GM23338 (cell line): ENCODE measurements at regions not wholly inside any gene's neighbourhood (a gene's known extent, or its start where the extent isn't known, plus 50 kb on each side); places are given as distances from the start of the nearest gene placed in this dataset.

Experiments used
- ATAC-seq: fragments of 200-7000 bp; cut with Tn5 transposase; 3 replicates; pipeline ENCODE4 v1.9.1; 2020
- DNase-seq: peaks from one replicate; pipeline ENCODE4 v3.0.0-alpha.2; 2015; ENCODE audit warnings: low spot score
- H2AFZ ChIP-seq: fragments of 200-600 bp; sonication (generic); 2 replicates; pipeline ENCODE4 v1.8.0; 2016; ENCODE audit warnings: antibody characterized with exemption, mild to moderate bottlenecking, moderate library complexity
- H3F3A ChIP-seq: fragments of 200-600 bp; sonication (generic); replicated peaks from 2 replicates; pipeline ENCODE4 v1.8.0; 2017; ENCODE audit warnings: antibody characterized with exemption, mixed run types, low read depth
- H3K27ac ChIP-seq: fragments of 200-600 bp; sonication (generic); 2 replicates; pipeline ENCODE4 v1.6.1; 2016; ENCODE audit warnings: low read depth
- H3K27me3 ChIP-seq: fragments of 200-600 bp; sonication (generic); 2 replicates; pipeline ENCODE4 v1.8.0; 2016; ENCODE audit warnings: mild to moderate bottlenecking, mixed run types, moderate library complexity; ENCODE audit not compliant: insufficient read depth
- H3K36me3 ChIP-seq: fragments of 200-600 bp; sonication (generic); 2 replicates; pipeline ENCODE4 v1.8.0; 2016; ENCODE audit warnings: mild to moderate bottlenecking; ENCODE audit not compliant: insufficient read depth
- H3K4me1 ChIP-seq: fragments of 200-600 bp; sonication (generic); 2 replicates; pipeline ENCODE4 v1.8.0; 2016; ENCODE audit warnings: mild to moderate bottlenecking, moderate library complexity; ENCODE audit not compliant: insufficient read depth
- H3K4me2 ChIP-seq: fragments of 200-600 bp; sonication (generic); 2 replicates; pipeline ENCODE4 v1.7.1; 2017; ENCODE audit warnings: mixed run types
- H3K4me3 ChIP-seq: fragments of 200-600 bp; sonication (generic); 2 replicates; pipeline ENCODE4 v1.6.1; 2016; ENCODE audit warnings: mixed run types
- H3K79me2 ChIP-seq: fragments of 200-600 bp; sonication (generic); replicated peaks from 2 replicates; pipeline ENCODE4 v1.8.0; 2017; ENCODE audit warnings: mild to moderate bottlenecking; ENCODE audit not compliant: insufficient read depth
- H3K9me2 ChIP-seq: fragments of 200-600 bp; sonication (generic); 2 replicates; pipeline ENCODE4 v1.8.0; 2017; ENCODE audit not compliant: insufficient read depth
- H4K20me1 ChIP-seq: fragments of 200-600 bp; sonication (generic); replicated peaks from 2 replicates; pipeline ENCODE4 v1.8.0; 2017; ENCODE audit warnings: mild to moderate bottlenecking; ENCODE audit not compliant: insufficient read depth
- H3K27ac Mint-ChIP-seq: 2 replicates; pipeline ENCODE4 v1.8.0; 2020; ENCODE audit warnings: inconsistent platforms, mild to moderate bottlenecking, moderate library complexity, mixed read lengths
- H3K27me3 Mint-ChIP-seq: 3 replicates; pipeline ENCODE4 v1.8.0; 2022; ENCODE audit warnings: low read depth, mild to moderate bottlenecking, moderate library complexity, mixed read lengths, inconsistent platforms; ENCODE audit not compliant: insufficient read depth, poor library complexity
- H3K36me3 Mint-ChIP-seq: 3 replicates; pipeline ENCODE4 v1.8.0; 2021; ENCODE audit warnings: low read depth, mild to moderate bottlenecking, inconsistent platforms, moderate library complexity, mixed read lengths
- H3K4me1 Mint-ChIP-seq: 3 replicates; pipeline ENCODE4 v1.8.0; 2020; ENCODE audit warnings: mild to moderate bottlenecking, inconsistent platforms, mixed read lengths
- H3K4me3 Mint-ChIP-seq: 3 replicates; pipeline ENCODE4 v1.8.0; 2021; ENCODE audit warnings: moderate library complexity, mild to moderate bottlenecking, inconsistent platforms, mixed read lengths
- H3K9me3 Mint-ChIP-seq: 3 replicates; pipeline ENCODE4 v1.8.0; 2020; ENCODE audit warnings: moderate library complexity, mild to moderate bottlenecking, inconsistent platforms, mixed read lengths
- CREB1 ChIP-seq: fragments of 250-450 bp; sonication (Bioruptor Pico); IDR thresholded peaks from 2 replicates; pipeline ENCODE4 v1.5.0; 2020; ENCODE audit warnings: low read depth, mild to moderate bottlenecking, moderate library complexity
- EZH2 ChIP-seq: fragments of 200-600 bp; sonication (generic); IDR thresholded peaks from one replicate; pipeline ENCODE4 v1.8.0; 2017; ENCODE audit warnings: antibody characterized with exemption, mild to moderate bottlenecking, low read depth; ENCODE audit not compliant: unreplicated experiment
- EZH2phosphoT487 ChIP-seq: fragments of 200-600 bp; sonication (generic); IDR thresholded peaks from one replicate; pipeline ENCODE4 v1.8.1; 2018; ENCODE audit warnings: antibody characterized with exemption; ENCODE audit not compliant: unreplicated experiment
- JUNB ChIP-seq: IDR thresholded peaks from one replicate; pipeline ENCODE4 v1.6.1; 2016; ENCODE audit warnings: antibody characterized with exemption; ENCODE audit not compliant: unreplicated experiment
- NANOG ChIP-seq: IDR thresholded peaks from 2 replicates; pipeline ENCODE4 v1.6.1; 2016; ENCODE audit warnings: antibody characterized with exemption, borderline replicate concordance
- POLR2AphosphoS5 ChIP-seq: IDR thresholded peaks from 2 replicates; pipeline ENCODE4 v1.6.1; 2016; ENCODE audit warnings: antibody characterized with exemption, low read depth
- REST ChIP-seq: IDR thresholded peaks from one replicate; pipeline ENCODE4 v1.6.1; 2018; ENCODE audit warnings: antibody characterized with exemption; ENCODE audit not compliant: unreplicated experiment
- STAT1 ChIP-seq: IDR thresholded peaks from one replicate; pipeline ENCODE4 v1.6.1; 2016; ENCODE audit warnings: antibody characterized with exemption; ENCODE audit not compliant: unreplicated experiment
- ZNF114 ChIP-seq: fragments of 250-450 bp; sonication (Bioruptor Pico); IDR thresholded peaks from 2 replicates; pipeline ENCODE4 v1.5.0; 2020; ENCODE audit warnings: mild to moderate bottlenecking, moderate library complexity
- ZNF331 ChIP-seq: fragments of 250-450 bp; sonication (Bioruptor Pico); IDR thresholded peaks from 2 replicates; pipeline ENCODE4 v1.5.0; 2020; ENCODE audit warnings: low read depth, mild to moderate bottlenecking, moderate library complexity
- ZNF462 ChIP-seq: fragments of 250-450 bp; sonication (Bioruptor Pico); IDR thresholded peaks from 2 replicates; pipeline ENCODE4 v1.5.0; 2020; ENCODE audit warnings: mild to moderate bottlenecking, moderate library complexity
- TF ChIP-seq, protein P1 (sequence below): IDR thresholded peaks from 2 replicates; pipeline ENCODE4 v1.6.1; 2016; ENCODE audit warnings: antibody characterized with exemption
- TF ChIP-seq, protein P2 (sequence below), 2 experiments: fragments of 200-600 bp in 1 of 2; sonication (generic) in 1 of 2; conservative IDR thresholded peaks; 2 replicates each; pipeline versions ENCODE4 v1.5.1 to v1.6.1; 2016 to 2017; ENCODE audit warnings: antibody characterized with exemption in 2 of 2, low read depth in 2 of 2, mild to moderate bottlenecking in 2 of 2, moderate library complexity in 1 of 2

DNA sequence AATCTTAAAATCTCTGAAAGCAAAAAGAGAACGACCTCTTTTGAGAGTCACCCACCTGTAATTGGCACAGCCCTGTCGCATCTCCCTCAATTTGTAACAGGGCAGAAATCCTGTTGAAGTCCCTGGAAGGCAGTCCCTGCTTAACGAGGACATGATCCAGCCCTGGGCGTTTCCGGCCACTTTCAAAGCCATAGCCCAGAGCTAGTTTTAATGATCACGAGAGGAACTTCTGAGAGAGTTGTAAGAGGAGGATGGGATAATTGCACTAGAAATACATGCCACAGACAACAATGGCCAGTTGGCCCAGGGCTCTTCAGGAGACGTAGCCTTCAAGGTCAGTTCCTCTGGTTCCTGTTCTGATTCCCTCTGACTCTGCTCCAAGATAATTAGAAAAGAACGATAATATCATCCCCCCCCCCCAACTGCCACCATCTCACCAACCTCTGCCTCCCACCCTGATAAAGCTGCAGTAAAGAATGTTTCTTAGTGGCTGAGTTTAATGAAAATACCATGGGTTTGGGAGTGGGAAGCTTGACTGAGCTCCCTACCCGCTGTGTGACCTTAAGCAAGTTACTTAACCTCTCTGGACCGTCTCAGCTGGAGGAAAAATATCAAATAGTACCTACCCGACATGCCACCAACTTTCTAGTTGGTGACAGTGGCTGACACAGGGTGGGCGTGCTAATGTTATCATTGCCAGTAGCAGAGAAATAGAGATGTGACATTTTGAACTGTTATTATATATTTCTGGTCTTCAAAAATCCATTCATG is 140.0 kb downstream of the OMA1 start:
- DNase-seq (no peak), ATAC-seq (no peak)
- Mint-ChIP-seq H3K4me1 (no peaks in the 10 kb centered on the region), H3K4me3 (no peak overlapping the region), H3K9me3 (no peaks in the 10 kb centered on the region), H3K27me3 (no peaks in the 10 kb centered on the region), H3K27ac (no peak overlapping the region), H3K36me3 (no peaks in the 10 kb centered on the region)
- Histone ChIP-seq H3K9me2 (no peaks in the 10 kb centered on the region), H2AFZ (peak overlapping the region; percentile 83; the same call in 1 of the 2 replicates), H3K27ac (no peak overlapping the region), H3K79me2 (no peaks in the 10 kb centered on the region), H3K27me3 (no peaks in the 10 kb centered on the region), H3K36me3 (no peaks in the 10 kb centered on the region), H4K20me1 (no peaks in the 10 kb centered on the region), H3K4me1 (peaks cover 4% of the 10 kb centered on the region; the same call in 1 of the 2 replicates), H3F3A (no peaks in the 10 kb centered on the region), H3K4me2 (no peak overlapping the region), H3K4me3 (no peak overlapping the region)
- no peak for TF ChIP-seq NANOG
- no peak for TF ChIP-seq POLR2AphosphoS5
- no peak for TF ChIP-seq ZNF114
- TF ChIP-seq REST = no peak
- no peak for TF ChIP-seq ZNF331 (CRISPR knock-in tag)
- TF ChIP-seq EZH2phosphoT487 = no peak
- no peak for TF ChIP-seq STAT1
- TF ChIP-seq JUNB = no peak
- TF ChIP-seq EZH2 = no peak
- TF ChIP-seq, protein P1, sequence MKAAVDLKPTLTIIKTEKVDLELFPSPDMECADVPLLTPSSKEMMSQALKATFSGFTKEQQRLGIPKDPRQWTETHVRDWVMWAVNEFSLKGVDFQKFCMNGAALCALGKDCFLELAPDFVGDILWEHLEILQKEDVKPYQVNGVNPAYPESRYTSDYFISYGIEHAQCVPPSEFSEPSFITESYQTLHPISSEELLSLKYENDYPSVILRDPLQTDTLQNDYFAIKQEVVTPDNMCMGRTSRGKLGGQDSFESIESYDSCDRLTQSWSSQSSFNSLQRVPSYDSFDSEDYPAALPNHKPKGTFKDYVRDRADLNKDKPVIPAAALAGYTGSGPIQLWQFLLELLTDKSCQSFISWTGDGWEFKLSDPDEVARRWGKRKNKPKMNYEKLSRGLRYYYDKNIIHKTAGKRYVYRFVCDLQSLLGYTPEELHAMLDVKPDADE = no peak
- TF ChIP-seq, protein P2, sequence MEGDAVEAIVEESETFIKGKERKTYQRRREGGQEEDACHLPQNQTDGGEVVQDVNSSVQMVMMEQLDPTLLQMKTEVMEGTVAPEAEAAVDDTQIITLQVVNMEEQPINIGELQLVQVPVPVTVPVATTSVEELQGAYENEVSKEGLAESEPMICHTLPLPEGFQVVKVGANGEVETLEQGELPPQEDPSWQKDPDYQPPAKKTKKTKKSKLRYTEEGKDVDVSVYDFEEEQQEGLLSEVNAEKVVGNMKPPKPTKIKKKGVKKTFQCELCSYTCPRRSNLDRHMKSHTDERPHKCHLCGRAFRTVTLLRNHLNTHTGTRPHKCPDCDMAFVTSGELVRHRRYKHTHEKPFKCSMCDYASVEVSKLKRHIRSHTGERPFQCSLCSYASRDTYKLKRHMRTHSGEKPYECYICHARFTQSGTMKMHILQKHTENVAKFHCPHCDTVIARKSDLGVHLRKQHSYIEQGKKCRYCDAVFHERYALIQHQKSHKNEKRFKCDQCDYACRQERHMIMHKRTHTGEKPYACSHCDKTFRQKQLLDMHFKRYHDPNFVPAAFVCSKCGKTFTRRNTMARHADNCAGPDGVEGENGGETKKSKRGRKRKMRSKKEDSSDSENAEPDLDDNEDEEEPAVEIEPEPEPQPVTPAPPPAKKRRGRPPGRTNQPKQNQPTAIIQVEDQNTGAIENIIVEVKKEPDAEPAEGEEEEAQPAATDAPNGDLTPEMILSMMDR (conservative IDR thresholded peaks at IDR 0.05; ENCODE audit: low read depth in 2 of 2) = no peak
- no peak for TF ChIP-seq CREB1 (CRISPR knock-in tag)
- TF ChIP-seq ZNF462 (CRISPR knock-in tag) = no peak
